Spleen (tissue), 7 donors: ENCODE measurements at regions not wholly inside any gene's neighbourhood (a gene's known extent, or its start where the extent isn't known, plus 50 kb on each side); places are given as distances from the start of the nearest gene placed in this dataset.

ENCODE experiments used
- CTCF ChIP-seq, 11 experiments: fragments of 200-600 bp in 7 of 11; fragments of 450-650 bp in 4 of 11; sonication (generic) in 4 of 11; IDR thresholded peaks in 8 of 11; conservative IDR thresholded peaks in 3 of 11; 1 replicate in 7 of 11; 2 replicates in 4 of 11; pipeline versions ENCODE4 v1.4.0 to v1.8.0; 2016 to 2021; ENCODE audit warnings: antibody characterized with exemption in 11 of 11, inconsistent platforms in 4 of 11, mild to moderate bottlenecking in 1 of 11
- POLR2A ChIP-seq, 3 donors: fragments of 450-650 bp; IDR thresholded peaks; one replicate each; pipeline ENCODE4 v1.5.1; 2017; ENCODE audit warnings: antibody characterized with exemption in 3 of 3, mild to moderate bottlenecking in 1 of 3
- POLR2AphosphoS5 ChIP-seq, 3 donors: sonication (generic); formaldehyde crosslinking; IDR thresholded peaks; one replicate each; pipeline ENCODE4 v1.5.1; 2017; ENCODE audit warnings: antibody characterized with exemption in 3 of 3
- donor health status: DM: no; HTN: no; CAD: no; lungs with moderate emphysema.
- donor health status: DM: no; HTN: no; CAD: no.
- donor health status: DM: no; HTN: no; CAD: no.

- TF ChIP-seq CTCF (IDR thresholded peaks at IDR 0.05 in 8 of 11, conservative IDR thresholded peaks at IDR 0.05 in 3 of 11) (no peak), POLR2A (IDR thresholded peaks at IDR 0.05) (no peak), POLR2AphosphoS5 (IDR thresholded peaks at IDR 0.05) (no peak)
Measured at GRCh38 chr2:21642647-21643046, 518.9 kb downstream of the TDRD15 start.
